GM19438 (cell line): ENCODE measurements at regions not wholly inside any gene's neighbourhood (a gene's known extent, or its start where the extent isn't known, plus 50 kb on each side); places are given as distances from the start of the nearest gene placed in this dataset.

ENCODE experiments used
- ATAC-seq: cut with Tn5 transposase; IDR thresholded peaks from one replicate; pipeline ENCODE4 v1.9.1; 2021; ENCODE audit warnings: low read depth; ENCODE audit not compliant: unreplicated experiment

- ATAC-seq, result no peak
Observed at GRCh38 chr6:145305670-145306069, 429.6 kb downstream of the EPM2A start.

- ATAC-seq, result no peak
Observed at GRCh38 chr6:145306489-145306888, 428.8 kb downstream of the EPM2A start.

DNA sequence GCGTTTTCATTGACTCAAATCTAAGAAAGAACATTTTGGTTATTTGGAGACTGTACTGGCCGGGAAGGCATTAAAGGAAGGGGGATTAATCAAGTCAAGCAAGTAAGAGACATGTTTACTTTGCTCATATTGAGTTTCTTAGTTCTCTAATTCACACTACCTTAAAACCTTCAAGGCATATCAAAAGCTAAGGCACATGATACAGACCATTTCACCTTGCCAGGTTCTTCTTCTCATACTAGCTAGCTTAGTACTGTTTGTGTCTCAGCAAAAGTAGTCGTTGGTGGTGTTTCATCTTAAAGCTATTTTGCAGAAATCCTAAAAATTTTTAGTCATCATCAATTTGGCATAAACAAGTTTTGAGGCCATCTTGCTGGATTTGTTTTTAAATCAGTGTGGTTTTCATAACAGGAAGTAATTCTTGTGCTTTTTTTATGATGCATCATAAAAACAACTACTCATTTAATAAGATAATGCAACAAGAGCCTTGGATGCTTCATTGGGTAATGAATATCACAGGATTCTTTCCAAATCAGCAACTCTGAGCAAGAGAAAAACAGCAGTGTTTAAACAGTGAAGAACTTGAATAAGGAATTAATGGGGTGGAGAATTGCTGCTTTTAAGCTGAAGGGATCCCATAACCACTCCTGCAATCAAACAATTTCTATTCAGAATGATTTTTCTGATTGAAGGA, 425.3 kb downstream of the EPM2A start:
- ATAC-seq, result no peak

DNA sequence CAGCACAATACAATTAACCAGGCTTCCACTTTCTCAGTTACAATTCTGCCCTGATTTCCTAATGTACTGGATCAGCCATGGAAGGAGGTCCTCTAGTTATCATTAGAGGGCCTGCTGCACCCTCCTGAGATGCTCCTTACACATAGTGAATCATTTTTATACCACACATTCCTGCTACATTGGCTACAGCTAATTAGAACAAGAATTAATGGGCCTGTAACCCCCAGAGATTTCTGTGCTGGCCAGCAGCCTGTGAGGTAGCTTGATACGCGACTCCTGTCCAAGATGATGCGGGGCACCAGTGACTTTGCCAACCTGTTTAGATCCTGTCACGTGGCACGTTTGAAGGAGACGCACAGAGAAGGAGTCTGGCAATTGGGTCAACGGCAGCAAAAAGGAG, 422.8 kb downstream of the EPM2A start:
- ATAC-seq, result no peak

GRCh38 chr6:145313041-145313855, 422.1 kb downstream of the EPM2A start:
- ATAC-seq, result no peak

- no peak for ATAC-seq
Observed at GRCh38 chr6:145315982-145316600, 419.2 kb downstream of the EPM2A start.

DNA sequence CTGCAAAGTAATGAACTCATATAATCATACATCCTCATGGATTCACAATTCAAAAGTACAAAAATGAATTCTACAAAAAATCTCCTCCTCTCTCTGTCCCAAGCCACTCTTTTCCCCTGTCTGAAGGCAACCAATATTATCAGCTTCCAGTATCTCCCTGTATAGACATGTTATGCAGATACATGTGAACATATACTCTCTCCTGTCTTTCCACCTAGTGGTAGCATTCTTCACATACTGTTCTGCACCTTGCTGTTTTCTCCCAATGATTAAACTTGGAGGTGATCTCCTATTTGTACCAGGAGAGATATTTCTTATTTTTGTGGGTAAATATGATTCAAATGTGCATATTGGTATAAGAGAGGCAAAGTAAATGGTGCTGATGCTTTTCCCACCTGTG, 416.4 kb downstream of the EPM2A start:
- no peak for ATAC-seq

DNA sequence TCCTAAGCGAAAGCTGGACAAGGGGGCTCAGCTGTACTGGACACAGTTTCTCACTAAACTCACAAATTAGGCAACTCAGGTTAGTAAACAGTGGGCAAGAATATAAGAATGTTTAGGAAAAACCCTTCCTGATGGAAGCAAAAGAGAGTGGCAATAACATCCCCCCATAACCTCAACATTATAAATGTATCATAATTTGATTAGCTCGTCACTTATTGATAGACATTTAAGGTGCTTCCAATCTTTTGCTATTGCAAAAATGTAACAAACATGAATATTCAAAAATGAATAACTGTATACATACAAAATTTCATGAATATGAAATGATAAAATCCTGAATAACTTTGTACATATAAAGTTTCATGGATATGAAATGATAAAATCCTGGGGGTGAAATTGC, 415.7 kb downstream of the EPM2A start:
- ATAC-seq, result no peak

DNA sequence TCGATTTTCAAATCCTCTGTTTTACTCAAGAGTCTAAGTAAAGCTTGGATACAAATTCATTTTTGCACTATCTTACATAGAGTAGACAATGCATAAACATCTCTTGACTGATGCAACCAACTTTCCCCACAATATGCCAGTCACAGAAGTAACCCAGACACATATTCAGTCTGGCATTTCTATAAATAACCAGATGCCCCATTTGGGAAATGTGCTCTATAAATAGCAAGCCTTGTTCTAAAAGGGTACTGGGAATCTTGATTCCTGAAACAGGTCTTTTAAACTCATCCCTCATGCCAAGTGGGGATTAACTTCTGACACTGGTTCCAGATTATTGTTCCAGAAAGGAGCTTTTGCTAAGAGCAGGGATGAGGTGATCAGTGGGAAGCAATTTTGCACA, 411.7 kb downstream of the EPM2A start:
- no peak for ATAC-seq

DNA sequence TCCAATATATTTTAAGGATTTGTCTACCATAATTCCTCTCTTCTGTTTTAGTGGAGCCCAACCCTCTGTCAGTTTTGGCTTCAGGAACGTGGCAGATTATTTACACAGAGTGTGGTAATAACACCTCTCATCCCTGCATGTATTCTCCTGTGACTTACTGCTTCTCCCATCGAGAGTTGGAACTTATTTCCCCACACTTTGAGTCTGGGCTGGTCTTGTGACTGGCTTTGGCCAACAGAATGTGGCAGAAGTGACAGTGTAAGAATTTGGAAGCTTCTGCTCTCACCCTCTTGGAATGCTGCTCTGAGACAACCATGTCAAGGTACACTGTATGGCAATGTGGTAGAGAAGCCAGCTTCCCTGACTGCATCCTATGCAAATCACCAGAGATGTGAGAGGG, 407.7 kb downstream of the EPM2A start:
- no peak for ATAC-seq

GRCh38 chr6:145329257-145329656, 406.1 kb downstream of the EPM2A start:
- no peak for ATAC-seq

GRCh38 chr6:145331066-145331465, 404.3 kb downstream of the EPM2A start:
- no peak for ATAC-seq

GRCh38 chr6:145332011-145332410, 403.3 kb downstream of the EPM2A start:
- ATAC-seq, result no peak

- ATAC-seq, result no peak
Observed at GRCh38 chr6:145336119-145336518, 399.2 kb downstream of the EPM2A start.

- ATAC-seq, result no peak
Observed at GRCh38 chr6:145339089-145339488, 396.2 kb downstream of the EPM2A start.

DNA sequence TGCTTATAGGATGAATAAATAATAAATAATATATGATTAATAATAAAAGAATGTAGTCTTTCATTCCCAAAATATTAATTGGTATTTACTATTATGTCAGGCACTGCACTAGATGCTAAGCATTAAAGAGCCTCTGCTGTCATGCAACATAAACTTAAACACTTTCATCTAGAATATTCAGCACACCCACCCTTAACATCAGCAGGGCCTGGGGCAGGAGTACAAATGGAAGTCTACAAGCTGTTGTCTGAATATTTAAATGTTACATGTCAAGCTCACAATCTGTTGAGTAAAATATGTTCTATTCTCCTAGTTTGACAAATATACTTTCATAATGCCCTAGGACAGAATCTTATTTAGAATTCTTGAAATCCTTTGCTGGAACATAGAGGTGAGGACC, 395.1 kb downstream of the EPM2A start:
- no peak for ATAC-seq

GRCh38 chr6:145345094-145345493, 390.2 kb downstream of the EPM2A start:
- no peak for ATAC-seq

- no peak for ATAC-seq
Observed at GRCh38 chr6:145347216-145347615, 388.1 kb downstream of the EPM2A start.

DNA sequence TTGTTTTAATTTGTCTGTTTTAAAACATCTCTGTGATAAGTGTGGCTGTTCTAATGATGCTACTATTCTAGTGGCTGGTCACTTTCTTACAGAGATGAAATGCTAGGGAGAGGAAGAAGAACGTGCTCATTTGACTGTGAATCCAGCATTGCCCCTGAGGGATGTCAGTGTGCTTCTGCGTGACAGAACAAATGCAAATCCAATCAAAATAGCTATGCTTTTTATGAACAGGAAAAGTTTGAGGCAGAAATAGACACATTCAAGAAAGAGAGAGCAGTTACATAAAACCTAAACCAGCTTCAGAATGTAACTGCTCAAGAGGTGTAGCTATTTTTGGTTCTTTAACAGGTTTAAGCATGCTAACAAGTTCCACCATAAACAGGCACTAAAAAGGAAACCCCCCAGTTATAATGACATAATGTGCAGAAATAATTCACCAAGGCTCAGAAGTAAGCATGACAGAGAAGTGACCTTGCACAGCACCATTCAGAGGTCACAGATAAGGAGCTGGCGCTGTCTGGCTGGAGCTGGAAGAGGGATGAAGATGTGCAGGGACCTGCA, 385.3 kb downstream of the EPM2A start:
- ATAC-seq, result peak; percentile 61

GRCh38 chr6:145350928-145351327, 384.4 kb downstream of the EPM2A start:
- ATAC-seq, result no peak

- ATAC-seq, result no peak
Observed at GRCh38 chr6:145352382-145353080, 382.8 kb downstream of the EPM2A start.
